Right lobe of liver (tissue), 6 donors: ENCODE measurements at regions not wholly inside any gene's neighbourhood (a gene's known extent, or its start where the extent isn't known, plus 50 kb on each side); places are given as distances from the start of the nearest gene placed in this dataset.

Experiments used
- ATAC-seq, 4 donors: fragments of 200-7000 bp; cut with Tn5 transposase; one replicate each; pipeline ENCODE4 v1.9.1; 2020; ENCODE audit warnings: mild to moderate bottlenecking in 4 of 4, moderate library complexity in 4 of 4
- DNase-seq, 3 donors: peaks; one replicate each; pipeline ENCODE4 v3.0.0-alpha.2; 2020
- H3K27ac ChIP-seq, 3 donors: fragments of 200-600 bp; one replicate each; pipeline ENCODE4 v1.8.0; 2022
- H3K27me3 ChIP-seq, 2 donors: fragments of 200-600 bp; one replicate each; pipeline ENCODE4 v1.8.0; 2022
- H3K36me3 ChIP-seq, 4 donors: fragments of 200-600 bp; sonication (generic) in 1 of 4; one replicate each; pipeline versions ENCODE4 v1.5.1 to v1.8.0; 2017 to 2022; ENCODE audit warnings: control low read depth in 1 of 4
- H3K4me1 ChIP-seq, 4 donors: fragments of 200-600 bp; sonication (generic) in 1 of 4; one replicate each; pipeline versions ENCODE4 v1.5.1 to v1.8.0; 2017 to 2022; ENCODE audit warnings: control low read depth in 1 of 4
- H3K4me3 ChIP-seq, 3 donors: fragments of 200-600 bp; one replicate each; pipeline ENCODE4 v1.8.0; 2022
- H3K9me3 ChIP-seq, 4 donors: fragments of 200-600 bp; sonication (generic) in 1 of 4; one replicate each; pipeline versions ENCODE4 v1.5.1 to v1.8.0; 2017 to 2022; ENCODE audit warnings: control low read depth in 1 of 4
- POLR2A ChIP-seq: fragments of 450-650 bp; IDR thresholded peaks from one replicate; pipeline ENCODE4 v1.6.1; 2017; ENCODE audit warnings: antibody characterized with exemption, mild to moderate bottlenecking
- WGBS: methylation state at CpG from one replicate; pipeline ENCODE4 v1.1.6; 2018; ENCODE audit warnings: low coverage, low lambda C conversion rate; ENCODE audit not compliant: insufficient coverage; ENCODE audit errors: missing lambda C conversion rate; 5-methylcytosine and 5-hydroxymethylcytosine counted together
- intact Hi-C, 2 donors: fragments of 100-400 bp; cut with DNase I; formaldehyde crosslinking; loops; one replicate each; pipeline versions ENCODE4 v1.11.2 to v1.14.1; 2022
- TF ChIP-seq, protein P1 (sequence below), 4 donors: fragments of 200-600 bp in 3 of 4; fragments of 450-650 bp in 1 of 4; IDR thresholded peaks; one replicate each; pipeline versions ENCODE4 v1.5.1 to v1.8.0; 2016 to 2022; ENCODE audit warnings: antibody characterized with exemption in 4 of 4, mild to moderate bottlenecking in 2 of 4
- donor health status: DM: no; HTN: yes; CAD: no.
- donor health status: DM: no; HTN: no; CAD: no.
- donor health status: DM: no; HTN: no; CAD: no.
- donor health status: DM: no; HTN: yes; CAD: no.
- donor health status: DM: no; HTN: yes; CAD: no.

DNA sequence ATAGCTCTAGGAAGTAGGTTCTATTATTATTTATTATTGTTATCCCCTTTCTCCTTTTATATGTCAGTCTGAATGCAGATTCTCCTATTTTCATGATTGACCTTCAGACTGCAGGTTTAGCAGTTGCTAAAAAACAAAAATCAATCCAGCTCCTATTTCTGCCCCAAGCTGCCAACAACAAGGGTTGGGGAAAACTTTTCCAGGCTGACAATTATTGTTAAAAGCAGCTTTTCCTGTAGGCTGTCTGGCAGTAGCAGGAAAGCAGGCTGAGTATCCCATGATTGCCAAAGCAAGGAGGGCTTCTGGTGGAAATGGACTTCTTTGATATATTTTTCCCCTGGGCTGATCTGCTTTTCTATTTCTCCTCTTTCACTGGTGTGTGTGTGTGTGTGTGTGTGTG, 78.0 kb upstream of the CTLA4 start:
- no peaks in the 10 kb centered on the region for H3K36me3 ChIP-seq
- no peaks in the 10 kb centered on the region for H3K27me3 ChIP-seq
- ATAC-seq (peak in 3 of 4 donors; percentile 46 to 52 (median 48)), DNase-seq (no peak)
- H3K27ac ChIP-seq, result no peak overlapping the region
- TF ChIP-seq, protein P1, sequence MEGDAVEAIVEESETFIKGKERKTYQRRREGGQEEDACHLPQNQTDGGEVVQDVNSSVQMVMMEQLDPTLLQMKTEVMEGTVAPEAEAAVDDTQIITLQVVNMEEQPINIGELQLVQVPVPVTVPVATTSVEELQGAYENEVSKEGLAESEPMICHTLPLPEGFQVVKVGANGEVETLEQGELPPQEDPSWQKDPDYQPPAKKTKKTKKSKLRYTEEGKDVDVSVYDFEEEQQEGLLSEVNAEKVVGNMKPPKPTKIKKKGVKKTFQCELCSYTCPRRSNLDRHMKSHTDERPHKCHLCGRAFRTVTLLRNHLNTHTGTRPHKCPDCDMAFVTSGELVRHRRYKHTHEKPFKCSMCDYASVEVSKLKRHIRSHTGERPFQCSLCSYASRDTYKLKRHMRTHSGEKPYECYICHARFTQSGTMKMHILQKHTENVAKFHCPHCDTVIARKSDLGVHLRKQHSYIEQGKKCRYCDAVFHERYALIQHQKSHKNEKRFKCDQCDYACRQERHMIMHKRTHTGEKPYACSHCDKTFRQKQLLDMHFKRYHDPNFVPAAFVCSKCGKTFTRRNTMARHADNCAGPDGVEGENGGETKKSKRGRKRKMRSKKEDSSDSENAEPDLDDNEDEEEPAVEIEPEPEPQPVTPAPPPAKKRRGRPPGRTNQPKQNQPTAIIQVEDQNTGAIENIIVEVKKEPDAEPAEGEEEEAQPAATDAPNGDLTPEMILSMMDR (IDR thresholded peaks at IDR 0.05), result no peak
- no peak for TF ChIP-seq POLR2A
- intact Hi-C loops, result no loop called here
- H3K4me3 ChIP-seq, result no peak overlapping the region
- H3K4me1 ChIP-seq, result peaks cover 0 to 7% (median 0%) of the 10 kb centered on the region in 4 donors
- no peaks in the 10 kb centered on the region for H3K9me3 ChIP-seq

DNA sequence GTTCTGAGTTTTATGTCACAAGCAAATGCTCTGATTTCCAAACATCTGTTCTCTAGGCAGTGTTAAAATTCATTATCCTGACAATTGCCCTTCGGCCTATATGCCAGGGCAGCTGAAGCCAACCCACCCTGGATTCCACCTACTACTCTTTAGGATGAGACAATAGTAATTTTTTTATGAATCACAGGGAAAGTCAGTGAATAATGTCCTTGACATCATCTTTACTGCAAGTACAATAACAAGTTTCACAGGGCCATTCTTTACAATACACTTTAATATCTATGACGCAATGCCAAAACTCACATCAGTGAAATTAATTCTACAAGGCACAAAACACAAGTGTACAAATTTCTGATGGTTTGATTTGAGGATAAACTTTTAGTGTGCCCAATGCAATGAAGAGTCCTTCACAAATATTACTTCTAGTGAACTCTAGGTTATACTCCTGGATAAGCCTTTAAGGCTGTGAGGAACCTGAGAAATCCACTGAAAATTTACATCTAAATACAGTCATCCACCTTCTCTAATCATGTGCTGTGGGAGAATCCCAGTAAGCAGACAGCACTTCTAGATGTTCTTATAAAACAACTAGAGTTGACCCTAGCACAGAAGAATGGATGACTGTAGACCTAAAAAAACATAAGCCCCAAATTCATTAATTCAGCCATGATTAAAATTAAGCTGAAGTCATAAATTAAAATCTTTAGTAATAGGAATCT, 77.3 kb upstream of the CTLA4 start:
- no peak overlapping the region for H3K4me3 ChIP-seq
- no peak for DNase-seq
- no peak for TF ChIP-seq POLR2A
- TF ChIP-seq, protein P1 (IDR thresholded peaks at IDR 0.05), result no peak
- no peak overlapping the region for H3K27ac ChIP-seq
- H3K36me3 ChIP-seq, result no peaks in the 10 kb centered on the region
- peaks cover 0 to 8% (median 0%) of the 10 kb centered on the region in 4 donors for H3K4me1 ChIP-seq
- ATAC-seq, result no peak
- no peaks in the 10 kb centered on the region for H3K27me3 ChIP-seq
- no peaks in the 10 kb centered on the region for H3K9me3 ChIP-seq
- intact Hi-C loops, result no loop called here
- WGBS, result 94% methylated on average over 2 of the region's 2 CpGs

DNA sequence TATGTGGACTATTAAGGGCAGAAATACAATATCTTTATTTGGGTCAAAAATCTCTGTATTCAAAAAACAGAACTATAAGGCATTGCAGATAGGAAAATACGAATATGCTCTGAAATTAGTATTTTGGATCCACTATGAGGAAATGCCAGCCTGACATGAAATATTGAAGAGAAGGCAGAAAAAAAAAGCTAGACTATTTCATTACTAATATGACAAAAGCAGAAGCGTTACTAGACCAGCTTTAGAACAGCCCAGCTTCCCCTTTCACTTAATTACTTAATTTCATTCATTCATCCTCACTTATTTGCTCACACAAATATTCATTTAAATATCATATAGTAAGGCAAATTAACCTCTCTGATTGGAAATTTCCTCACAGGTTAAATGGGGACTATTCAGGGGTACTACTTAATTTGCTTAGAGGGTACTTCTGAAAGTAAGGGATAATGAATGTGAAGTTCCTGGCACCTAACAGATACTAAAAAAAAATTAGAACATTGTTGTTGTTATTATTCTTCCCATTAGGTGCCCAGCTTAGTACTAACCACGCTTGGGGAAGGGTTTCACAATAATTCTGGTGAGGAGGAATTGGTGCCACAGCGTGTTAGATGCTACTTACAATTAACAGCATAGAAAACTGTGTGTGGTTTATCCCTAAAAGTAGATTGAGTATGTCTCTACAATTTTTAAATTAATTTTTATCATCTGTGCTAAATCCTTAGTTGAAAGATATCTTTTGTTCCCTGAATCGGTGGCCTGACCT, 71.1 kb upstream of the CTLA4 start:
- Histone ChIP-seq H3K27me3 (no peaks in the 10 kb centered on the region), H3K27ac (no peak overlapping the region), H3K36me3 (no peaks in the 10 kb centered on the region), H3K4me3 (no peak overlapping the region), H3K9me3 (no peaks in the 10 kb centered on the region), H3K4me1 (peaks cover 0 to 6% (median 0%) of the 10 kb centered on the region in 4 donors)
- intact Hi-C loops, result no loop called here
- ATAC-seq (peak in 1 of 4 donors; percentile 29), DNase-seq (no peak)
- TF ChIP-seq POLR2A, result no peak
- TF ChIP-seq, protein P1 (IDR thresholded peaks at IDR 0.05), result no peak
- WGBS, result 76% methylated on average over 5 of the region's 5 CpGs

DNA sequence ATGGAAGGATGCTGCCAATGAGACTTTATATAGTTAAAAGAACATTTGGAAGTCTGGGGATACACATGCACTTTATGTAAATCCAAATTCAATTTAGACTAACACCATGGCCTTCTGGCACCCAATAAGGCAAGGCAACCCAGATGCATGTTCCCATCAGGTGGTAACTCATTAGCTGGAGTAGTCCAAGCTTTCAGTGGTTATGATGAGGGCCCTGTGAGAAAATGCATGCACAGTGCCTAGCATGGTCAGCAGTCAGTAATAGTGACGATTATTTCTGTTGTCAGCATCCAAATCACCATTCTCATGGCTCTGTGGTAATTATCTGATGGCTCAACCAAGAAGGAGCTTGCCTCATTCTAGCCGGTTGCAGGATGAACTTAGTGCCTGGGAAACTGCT, 70.3 kb upstream of the CTLA4 start:
- DNase-seq (no peak), ATAC-seq (no peak)
- TF ChIP-seq POLR2A, result no peak
- TF ChIP-seq, protein P1 (IDR thresholded peaks at IDR 0.05), result no peak
- Histone ChIP-seq H3K36me3 (no peaks in the 10 kb centered on the region), H3K4me1 (peaks cover 0 to 6% (median 0%) of the 10 kb centered on the region in 4 donors), H3K4me3 (no peak overlapping the region), H3K9me3 (no peaks in the 10 kb centered on the region), H3K27ac (no peak overlapping the region), H3K27me3 (no peaks in the 10 kb centered on the region)
- intact Hi-C loops, result no loop called here
- WGBS, result 79% methylated on average over 2 of the region's 2 CpGs
